DOHH2 (cell line): ENCODE measurements at regions not wholly inside any gene's neighbourhood (a gene's known extent, or its start where the extent isn't known, plus 50 kb on each side); places are given as distances from the start of the nearest gene placed in this dataset.

Experiments used
- H3F3A ChIP-seq: fragments of 200-600 bp; sonication (generic), shearing (Covaris generic); 2 replicates; pipeline ENCODE4 v1.6.0; 2016; ENCODE audit warnings: antibody characterized with exemption, mild to moderate bottlenecking; ENCODE audit not compliant: control insufficient read depth, insufficient read depth
- H3K27ac ChIP-seq: fragments of 200-600 bp; sonication (generic); 2 replicates; pipeline ENCODE4 v1.5.1; 2014; ENCODE audit warnings: low read depth, mild to moderate bottlenecking, low read length, moderate library complexity
- H3K27me3 ChIP-seq: fragments of 200-600 bp; sonication (generic); 2 replicates; pipeline ENCODE4 v1.6.1; 2014; ENCODE audit warnings: mild to moderate bottlenecking, low read length, mixed read lengths; ENCODE audit not compliant: control insufficient read depth
- H3K36me3 ChIP-seq: fragments of 200-600 bp; sonication (generic); 2 replicates; pipeline ENCODE4 v1.6.1; 2014; ENCODE audit warnings: mild to moderate bottlenecking, low read length, moderate library complexity, mixed read lengths; ENCODE audit not compliant: control insufficient read depth
- H3K4me1 ChIP-seq: fragments of 200-600 bp; sonication (generic); 2 replicates; pipeline ENCODE4 v1.6.1; 2014; ENCODE audit warnings: mild to moderate bottlenecking, low read length, mixed read lengths; ENCODE audit not compliant: control insufficient read depth
- H3K4me2 ChIP-seq: fragments of 200-600 bp; sonication (generic); 2 replicates; pipeline ENCODE4 v1.6.0; 2014; ENCODE audit warnings: mild to moderate bottlenecking, low read length, moderate library complexity
- H3K4me3 ChIP-seq: fragments of 200-600 bp; sonication (generic); 2 replicates; pipeline ENCODE4 v1.5.1; 2014; ENCODE audit warnings: mild to moderate bottlenecking, low read length, mixed read lengths
- H3K79me2 ChIP-seq: fragments of 200-600 bp; sonication (generic); 2 replicates; pipeline ENCODE4 v1.6.1; 2014; ENCODE audit warnings: mild to moderate bottlenecking, low read length, mixed read lengths; ENCODE audit not compliant: control insufficient read depth
- H3K9me2 ChIP-seq: fragments of 200-600 bp; sonication (generic); replicated peaks from 2 replicates; pipeline ENCODE4 v1.6.1; 2014; ENCODE audit warnings: mild to moderate bottlenecking, low read length, mixed read lengths; ENCODE audit not compliant: control insufficient read depth
- H3K9me3 ChIP-seq: fragments of 200-600 bp; sonication (generic); 2 replicates; pipeline ENCODE4 v1.6.1; 2014; ENCODE audit warnings: antibody characterized with exemption, low read length, mixed read lengths; ENCODE audit not compliant: control insufficient read depth, insufficient read depth
- H4K20me1 ChIP-seq: fragments of 200-600 bp; sonication (generic); 2 replicates; pipeline ENCODE4 v1.6.0; 2014; ENCODE audit warnings: low read depth, mild to moderate bottlenecking, antibody characterized with exemption, low read length, moderate library complexity; ENCODE audit not compliant: control insufficient read depth, insufficient read depth
- CTCF ChIP-seq: fragments of 200-600 bp; sonication (generic); IDR thresholded peaks from one replicate; pipeline ENCODE4 v1.5.1; 2014; ENCODE audit warnings: antibody characterized with exemption, mild to moderate bottlenecking, low read depth, low read length; ENCODE audit not compliant: poor library complexity, severe bottlenecking
- EZH2phosphoT487 ChIP-seq: fragments of 200-600 bp; sonication (generic); IDR thresholded peaks from 2 replicates; pipeline ENCODE4 v1.6.1; 2017; ENCODE audit warnings: borderline replicate concordance, mild to moderate bottlenecking, antibody characterized with exemption, low read length, moderate library complexity, mixed read lengths

DNA sequence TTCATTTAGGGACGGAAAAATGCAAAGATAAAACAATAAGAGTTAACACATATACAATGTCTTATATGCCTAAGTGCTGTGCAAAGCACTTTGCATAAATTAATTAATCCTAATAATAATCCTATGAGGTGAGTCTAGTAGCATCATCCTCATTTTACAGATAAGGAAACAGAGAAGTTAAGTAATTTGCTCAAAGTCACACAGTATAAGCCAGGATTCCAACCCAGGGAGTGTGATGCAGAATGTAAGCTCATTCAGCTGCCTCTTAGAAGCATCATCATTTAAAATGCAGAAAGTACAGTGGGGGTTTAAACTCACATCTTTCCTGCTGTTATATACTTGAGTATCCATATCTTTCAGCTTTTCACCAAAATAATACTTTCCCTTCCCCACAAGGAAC, 203.7 kb downstream of the LARP7 start:
- no peaks in the 10 kb centered on the region for H3K36me3 ChIP-seq
- no peak overlapping the region for H3K4me2 ChIP-seq
- TF ChIP-seq CTCF (no peak), EZH2phosphoT487 (no peak)
- no peaks in the 10 kb centered on the region for H3K9me2 ChIP-seq
- no peak overlapping the region for H3K27ac ChIP-seq
- H3K4me3 ChIP-seq = no peak overlapping the region
- no peaks in the 10 kb centered on the region for H3K4me1 ChIP-seq
- H4K20me1 ChIP-seq = no peaks in the 10 kb centered on the region
- no peaks in the 10 kb centered on the region for H3F3A ChIP-seq
- H3K79me2 ChIP-seq = no peaks in the 10 kb centered on the region
- H3K9me3 ChIP-seq = no peaks in the 10 kb centered on the region
- H3K27me3 ChIP-seq = no peaks in the 10 kb centered on the region

GRCh38 chr4:112842513-112842912, 205.6 kb downstream of the LARP7 start:
- TF ChIP-seq CTCF (no peak), EZH2phosphoT487 (no peak)
- Histone ChIP-seq H3K9me2 (no peaks in the 10 kb centered on the region), H4K20me1 (no peaks in the 10 kb centered on the region), H3K4me3 (no peak overlapping the region), H3K27ac (no peak overlapping the region), H3K4me1 (no peaks in the 10 kb centered on the region), H3F3A (no peaks in the 10 kb centered on the region), H3K27me3 (no peaks in the 10 kb centered on the region), H3K79me2 (no peaks in the 10 kb centered on the region), H3K36me3 (no peaks in the 10 kb centered on the region), H3K9me3 (no peaks in the 10 kb centered on the region), H3K4me2 (no peak overlapping the region)

GRCh38 chr4:112845386-112845785, 204.1 kb upstream of the ANK2 start:
- Histone ChIP-seq H3F3A (no peaks in the 10 kb centered on the region), H3K9me2 (no peaks in the 10 kb centered on the region), H3K27ac (no peak overlapping the region), H3K79me2 (no peaks in the 10 kb centered on the region), H3K4me2 (no peak overlapping the region), H3K9me3 (no peaks in the 10 kb centered on the region), H3K36me3 (no peaks in the 10 kb centered on the region), H3K27me3 (no peaks in the 10 kb centered on the region), H3K4me3 (no peak overlapping the region), H4K20me1 (no peaks in the 10 kb centered on the region), H3K4me1 (no peaks in the 10 kb centered on the region)
- no peak for TF ChIP-seq CTCF
- TF ChIP-seq EZH2phosphoT487 = no peak

GRCh38 chr4:112847045-112847444, 202.4 kb upstream of the ANK2 start:
- H3K4me2 ChIP-seq = no peak overlapping the region
- TF ChIP-seq CTCF (no peak), EZH2phosphoT487 (no peak)

More at GRCh38 chr4:112847045-112847444, 202.4 kb upstream of the ANK2 start:
- H3K27me3 ChIP-seq = no peaks in the 10 kb centered on the region
- no peaks in the 10 kb centered on the region for H3K79me2 ChIP-seq
- H3K9me2 ChIP-seq = no peaks in the 10 kb centered on the region
- H3K4me1 ChIP-seq = no peaks in the 10 kb centered on the region
- no peak overlapping the region for H3K27ac ChIP-seq
- no peak overlapping the region for H3K4me3 ChIP-seq
- no peaks in the 10 kb centered on the region for H3K36me3 ChIP-seq
- no peaks in the 10 kb centered on the region for H3K9me3 ChIP-seq
- no peaks in the 10 kb centered on the region for H4K20me1 ChIP-seq
- H3F3A ChIP-seq = no peaks in the 10 kb centered on the region
